ENCODE measurements at regions not wholly inside any gene's neighbourhood (a gene's known extent, or its start where the extent isn't known, plus 50 kb on each side); places are given as distances from the start of the nearest gene placed in this dataset.

- peaks cover 10% of the 10 kb centered on the region for H3K4me1 ChIP-seq (ENCODE audit: insufficient read depth, low read length)
- no peak for ATAC-seq (ENCODE audit: insufficient read depth, low read depth)
- no peak for DNase-seq
- TF ChIP-seq CTCF (IDR thresholded peaks at IDR 0.05; ENCODE audit: borderline replicate concordance, extremely low read depth, low read length, poor library complexity, severe bottlenecking) (no peak), EZH2 (IDR thresholded peaks at IDR 0.05; ENCODE audit: borderline replicate concordance, low read depth, low read length, severe bottlenecking) (no peak)
- no peak overlapping the region for H2AFZ ChIP-seq (ENCODE audit: low read depth, low read length)
- H3K9ac ChIP-seq (ENCODE audit: low read depth, low read length) = no peak overlapping the region
- H3K27ac ChIP-seq (ENCODE audit: low read length) = no peak overlapping the region
- H3K27me3 ChIP-seq (ENCODE audit: insufficient read depth, low read length, poor library complexity) = no peaks in the 10 kb centered on the region
- no peak overlapping the region for H3K4me3 ChIP-seq (ENCODE audit: low read depth in 1 of 2, low read length in 2 of 2)
- H3K9me3 ChIP-seq (ENCODE audit: insufficient read depth, low read length, severe bottlenecking) = no peaks in the 10 kb centered on the region
- no peaks in the 10 kb centered on the region for H4K20me1 ChIP-seq (ENCODE audit: insufficient read depth, low read length)
- H3K36me3 ChIP-seq (ENCODE audit: insufficient read depth, low read length) = no peaks in the 10 kb centered on the region
- H3K79me2 ChIP-seq (ENCODE audit: insufficient read depth, low read length) = no peaks in the 10 kb centered on the region
- no peak overlapping the region for H3K4me2 ChIP-seq (ENCODE audit: insufficient read depth, low read length)
Observed at GRCh38 chr1:221832151-221832550, 90.3 kb upstream of the DUSP10 start.

- H3K27me3 ChIP-seq (ENCODE audit: insufficient read depth, low read length, poor library complexity) = no peaks in the 10 kb centered on the region
- no peak overlapping the region for H3K4me2 ChIP-seq (ENCODE audit: insufficient read depth, low read length)
- TF ChIP-seq EZH2 (IDR thresholded peaks at IDR 0.05; ENCODE audit: borderline replicate concordance, low read depth, low read length, severe bottlenecking) = no peak
- H3K27ac ChIP-seq (ENCODE audit: low read length) = no peak overlapping the region
- no peak overlapping the region for H3K9ac ChIP-seq (ENCODE audit: low read depth, low read length)
- H3K9me3 ChIP-seq (ENCODE audit: insufficient read depth, low read length, severe bottlenecking) = no peaks in the 10 kb centered on the region
- no peaks in the 10 kb centered on the region for H3K36me3 ChIP-seq (ENCODE audit: insufficient read depth, low read length)
- no peaks in the 10 kb centered on the region for H3K79me2 ChIP-seq (ENCODE audit: insufficient read depth, low read length)
- no peak for DNase-seq
- H3K4me3 ChIP-seq (ENCODE audit: low read depth in 1 of 2, low read length in 2 of 2) = no peak overlapping the region
- H4K20me1 ChIP-seq (ENCODE audit: insufficient read depth, low read length) = no peaks in the 10 kb centered on the region
- peaks cover 14% of the 10 kb centered on the region for H3K4me1 ChIP-seq (ENCODE audit: insufficient read depth, low read length)
- no peak overlapping the region for H2AFZ ChIP-seq (ENCODE audit: low read depth, low read length)
- ATAC-seq (ENCODE audit: insufficient read depth, low read depth) = no peak
Observed at GRCh38 chr1:221829327-221830015, 87.6 kb upstream of the DUSP10 start.

GRCh38 chr1:221827307-221827642, 85.4 kb upstream of the DUSP10 start:
- Histone ChIP-seq H3K4me3 (ENCODE audit: low read depth in 1 of 2, low read length in 2 of 2) (no peak overlapping the region), H3K9me3 (ENCODE audit: insufficient read depth, low read length, severe bottlenecking) (no peaks in the 10 kb centered on the region), H3K27me3 (ENCODE audit: insufficient read depth, low read length, poor library complexity) (no peaks in the 10 kb centered on the region), H3K36me3 (ENCODE audit: insufficient read depth, low read length) (no peaks in the 10 kb centered on the region), H3K9ac (ENCODE audit: low read depth, low read length) (no peak overlapping the region), H3K27ac (ENCODE audit: low read length) (0 out of 2 replicates have a peak overlapping the region, but pooled peaks have one; percentile 33), H2AFZ (ENCODE audit: low read depth, low read length) (no peak overlapping the region), H3K4me2 (ENCODE audit: insufficient read depth, low read length) (no peak overlapping the region), H4K20me1 (ENCODE audit: insufficient read depth, low read length) (no peaks in the 10 kb centered on the region), H3K4me1 (ENCODE audit: insufficient read depth, low read length) (peaks cover 14% of the 10 kb centered on the region), H3K79me2 (ENCODE audit: insufficient read depth, low read length) (no peaks in the 10 kb centered on the region)
- TF ChIP-seq EZH2 (IDR thresholded peaks at IDR 0.05; ENCODE audit: borderline replicate concordance, low read depth, low read length, severe bottlenecking) (no peak), CTCF (IDR thresholded peaks at IDR 0.05; ENCODE audit: borderline replicate concordance, extremely low read depth, low read length, poor library complexity, severe bottlenecking) (no peak)
- no peak for DNase-seq
- no peak for ATAC-seq (ENCODE audit: insufficient read depth, low read depth)

- peaks cover 14% of the 10 kb centered on the region for H3K4me1 ChIP-seq (ENCODE audit: insufficient read depth, low read length)
- H3K9me3 ChIP-seq (ENCODE audit: insufficient read depth, low read length, severe bottlenecking) = no peaks in the 10 kb centered on the region
- H2AFZ ChIP-seq (ENCODE audit: low read depth, low read length) = no peak overlapping the region
- H3K79me2 ChIP-seq (ENCODE audit: insufficient read depth, low read length) = no peaks in the 10 kb centered on the region
- no peaks in the 10 kb centered on the region for H3K27me3 ChIP-seq (ENCODE audit: insufficient read depth, low read length, poor library complexity)
- no peak overlapping the region for H3K27ac ChIP-seq (ENCODE audit: low read length)
- H3K4me3 ChIP-seq (ENCODE audit: low read depth in 1 of 2, low read length in 2 of 2) = no peak overlapping the region
- TF ChIP-seq CTCF (IDR thresholded peaks at IDR 0.05; ENCODE audit: borderline replicate concordance, extremely low read depth, low read length, poor library complexity, severe bottlenecking) (no peak), EZH2 (IDR thresholded peaks at IDR 0.05; ENCODE audit: borderline replicate concordance, low read depth, low read length, severe bottlenecking) (no peak)
- H3K4me2 ChIP-seq (ENCODE audit: insufficient read depth, low read length) = no peak overlapping the region
- ATAC-seq (ENCODE audit: insufficient read depth, low read depth) (no peak), DNase-seq (no peak)
- no peaks in the 10 kb centered on the region for H4K20me1 ChIP-seq (ENCODE audit: insufficient read depth, low read length)
- H3K9ac ChIP-seq (ENCODE audit: low read depth, low read length) = no peak overlapping the region
- H3K36me3 ChIP-seq (ENCODE audit: insufficient read depth, low read length) = no peaks in the 10 kb centered on the region
Observed at GRCh38 chr1:221824909-221825308, 83.0 kb upstream of the DUSP10 start.

All from DND-41 (cell line).